ENCODE measurements at regions not wholly inside any gene's neighbourhood (a gene's known extent, or its start where the extent isn't known, plus 50 kb on each side); places are given as distances from the start of the nearest gene placed in this dataset.

DNA sequence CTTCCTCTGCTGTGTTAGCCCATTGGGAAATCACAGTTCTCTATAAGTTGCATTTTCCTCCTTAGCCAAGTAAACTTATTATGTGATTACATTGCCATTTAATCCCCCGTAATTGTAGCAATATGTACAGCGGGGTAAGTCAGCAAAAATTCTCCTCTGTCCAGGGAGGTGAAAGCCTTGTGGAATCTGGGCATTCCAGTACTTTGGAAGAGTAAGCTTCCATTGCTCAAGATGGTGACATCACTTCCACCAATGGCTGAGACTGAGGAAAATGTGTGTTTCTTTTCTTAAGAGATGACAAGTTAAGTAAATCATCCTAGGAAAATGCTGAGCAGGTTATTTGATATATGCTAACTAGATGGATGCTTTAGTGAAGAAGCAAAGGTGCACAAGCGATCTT lies 436.7 kb downstream of the CETN3 start:
- WGBS, 2 donors: 82 to 83% methylated on average over 3 of the region's 3 CpGs
- no peak for TF ChIP-seq POLR2A (IDR thresholded peaks at IDR 0.05)
- TF ChIP-seq CTCF (IDR thresholded peaks at IDR 0.05): no peak
- no peak for DNase-seq
- no peaks in the 10 kb centered on the region for H3K27me3 ChIP-seq
- H3K4me1 ChIP-seq: no peaks in the 10 kb centered on the region
- H3K27ac ChIP-seq: no peak overlapping the region
- H3K36me3 ChIP-seq: no peaks in the 10 kb centered on the region
- no peaks in the 10 kb centered on the region for H3K9me3 ChIP-seq
- H3K4me3 ChIP-seq: no peak overlapping the region
- intact Hi-C loops (cut with DNase I): no loop called here

- DNase-seq: no peak
- Histone ChIP-seq H3K9me3 (no peaks in the 10 kb centered on the region), H3K27me3 (no peaks in the 10 kb centered on the region), H3K4me1 (peaks cover 0 to 3% (median 0%) of the 10 kb centered on the region in 3 donors), H3K4me3 (no peak overlapping the region), H3K27ac (no peak overlapping the region), H3K36me3 (no peaks in the 10 kb centered on the region)
- intact Hi-C loops (cut with DNase I): no loop called here
- TF ChIP-seq POLR2A (IDR thresholded peaks at IDR 0.05): no peak
- no peak for TF ChIP-seq CTCF (IDR thresholded peaks at IDR 0.05)
- 58 to 59% methylated on average over 4 of the region's 4 CpGs for WGBS, 2 donors
Observed at GRCh38 chr5:89968958-89969381, 440.6 kb downstream of the CETN3 start.

DNA sequence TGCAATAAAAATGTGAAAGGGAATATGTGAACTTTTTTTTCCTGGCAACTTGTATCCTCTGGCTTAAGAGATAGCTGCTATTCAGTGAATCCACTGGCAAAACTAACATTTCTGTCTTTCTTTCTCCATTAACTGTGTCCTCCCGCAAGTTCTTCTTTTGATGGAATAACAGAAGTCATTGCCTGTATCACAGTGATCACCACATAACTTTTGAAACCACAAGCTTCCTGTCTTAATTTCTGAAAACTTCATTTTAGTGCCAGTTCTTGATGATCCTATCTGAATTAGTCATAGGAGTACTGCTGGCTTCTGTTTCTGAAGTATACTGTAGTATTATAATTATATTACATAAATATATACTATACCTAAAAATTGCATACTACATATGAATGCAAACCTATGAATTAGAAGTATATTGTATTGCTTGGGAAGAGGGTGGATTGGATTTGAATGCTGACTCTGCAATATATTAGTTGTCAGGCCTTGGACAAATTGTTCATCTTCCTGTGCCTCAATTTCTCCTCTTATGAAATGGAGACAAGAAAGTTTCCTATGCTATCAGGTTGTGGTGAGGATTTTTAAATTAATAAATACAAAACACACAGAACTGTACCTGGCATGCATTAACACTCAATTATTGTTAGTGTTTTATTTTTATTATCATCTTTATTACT lies 441.6 kb downstream of the CETN3 start:
- TF ChIP-seq CTCF (IDR thresholded peaks at IDR 0.05) (no peak), POLR2A (IDR thresholded peaks at IDR 0.05) (no peak)
- DNase-seq: no peak
- 57 to 72% methylated on average over 1 of the region's 1 CpG for WGBS, 2 donors

DNA sequence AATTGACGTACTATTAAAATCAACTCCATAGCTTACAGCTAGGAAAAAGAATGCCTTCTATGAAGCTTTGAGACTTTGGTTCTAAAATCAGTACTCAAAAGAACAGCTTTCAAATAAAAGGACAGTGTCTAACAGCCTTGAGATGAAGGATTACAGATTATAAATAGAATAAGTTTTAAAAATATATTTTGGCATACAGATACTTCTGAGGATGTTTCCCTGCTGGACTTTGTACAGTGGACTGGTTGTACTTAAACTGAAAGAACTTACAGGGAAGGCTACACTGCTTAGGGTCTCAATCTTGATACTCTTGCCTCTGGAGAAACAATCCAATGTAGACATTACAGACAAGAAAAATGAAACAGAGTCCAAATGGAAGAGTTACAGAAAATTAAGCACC lies 452.7 kb downstream of the CETN3 start:
- 81 to 82% methylated on average over 1 of the region's 1 CpG for WGBS, 2 donors
- no peak overlapping the region for H3K27ac ChIP-seq
- no peak for TF ChIP-seq POLR2A (IDR thresholded peaks at IDR 0.05)
- TF ChIP-seq CTCF (IDR thresholded peaks at IDR 0.05): no peak
- no peaks in the 10 kb centered on the region for H3K4me1 ChIP-seq
- no peaks in the 10 kb centered on the region for H3K36me3 ChIP-seq
- no peak overlapping the region for H3K4me3 ChIP-seq
- H3K27me3 ChIP-seq: no peaks in the 10 kb centered on the region
- H3K9me3 ChIP-seq: no peaks in the 10 kb centered on the region
- no peak for DNase-seq
- intact Hi-C loops (cut with DNase I): no loop called here

More for the DNA sequence above, 441.6 kb downstream of the CETN3 start:
- intact Hi-C loops (cut with DNase I): no loop called here
- Histone ChIP-seq H3K4me1 (peaks cover 0 to 3% (median 0%) of the 10 kb centered on the region in 3 donors), H3K27ac (no peak overlapping the region), H3K27me3 (no peaks in the 10 kb centered on the region), H3K9me3 (no peaks in the 10 kb centered on the region), H3K4me3 (no peak overlapping the region), H3K36me3 (no peaks in the 10 kb centered on the region)

- 75 to 83% methylated on average over 4 of the region's 4 CpGs for WGBS, 2 donors
- Histone ChIP-seq H3K27me3 (no peaks in the 10 kb centered on the region), H3K9me3 (no peaks in the 10 kb centered on the region), H3K36me3 (no peaks in the 10 kb centered on the region), H3K4me1 (no peaks in the 10 kb centered on the region), H3K27ac (no peak overlapping the region), H3K4me3 (no peak overlapping the region)
- DNase-seq: no peak
- intact Hi-C loops (cut with DNase I): no loop called here
- TF ChIP-seq POLR2A (IDR thresholded peaks at IDR 0.05) (no peak), CTCF (IDR thresholded peaks at IDR 0.05) (no peak)
Observed at GRCh38 chr5:89954916-89955315, 454.6 kb downstream of the CETN3 start.
